Liver (tissue), 3 donors: ENCODE measurements at regions not wholly inside any gene's neighbourhood (a gene's known extent, or its start where the extent isn't known, plus 50 kb on each side); places are given as distances from the start of the nearest gene placed in this dataset.
"Not testable (repeated sequence)": the region's sequence is repeated elsewhere in the genome, so short reads cannot be mapped to it uniquely, and the experiment has no call there.

Source experiments
- GABPA ChIP-seq, 2 donors: IDR thresholded peaks in 1 of 2; conservative IDR thresholded peaks in 1 of 2; 2 replicates each; pipeline ENCODE4 v1.6.1; 2016; ENCODE audit warnings: antibody characterized with exemption in 2 of 2, mild to moderate bottlenecking in 1 of 2, moderate library complexity in 1 of 2
- HNF4A ChIP-seq, 2 donors: conservative IDR thresholded peaks; 2 replicates each; pipeline ENCODE4 v1.6.1; 2016; ENCODE audit warnings: antibody characterized with exemption in 2 of 2, mild to moderate bottlenecking in 2 of 2
- JUND ChIP-seq, 2 donors: IDR thresholded peaks; 2 replicates each; pipeline ENCODE4 v1.6.1; 2016; ENCODE audit warnings: antibody characterized with exemption in 2 of 2
- RAD21 ChIP-seq, 2 donors: IDR thresholded peaks; 2 replicates each; pipeline ENCODE4 v1.6.1; 2016; ENCODE audit warnings: antibody characterized with exemption in 2 of 2, mild to moderate bottlenecking in 2 of 2
- SP1 ChIP-seq: IDR thresholded peaks from 2 replicates; pipeline ENCODE4 v1.6.1; 2018; ENCODE audit warnings: antibody characterized with exemption, mild to moderate bottlenecking
- TAF1 ChIP-seq: conservative IDR thresholded peaks from 2 replicates; pipeline ENCODE4 v1.6.1; 2016; ENCODE audit warnings: antibody characterized with exemption, mild to moderate bottlenecking
- YY1 ChIP-seq: IDR thresholded peaks from 2 replicates; pipeline ENCODE4 v1.6.1; 2016; ENCODE audit warnings: antibody characterized with exemption, mild to moderate bottlenecking
- TF ChIP-seq, protein P1 (sequence below): fragments of 150-350 bp; IDR thresholded peaks from 2 replicates; pipeline ENCODE4 v1.5.1; 2017; ENCODE audit warnings: improper control_type of control experiment, low read depth, low read length; ENCODE audit not compliant: missing input control
- TF ChIP-seq, protein P2 (sequence below): IDR thresholded peaks from 2 replicates; pipeline ENCODE4 v1.6.1; 2016; ENCODE audit warnings: antibody characterized with exemption
- TF ChIP-seq, protein P3 (sequence below): IDR thresholded peaks from 2 replicates; pipeline ENCODE4 v1.6.1; 2016; ENCODE audit warnings: antibody characterized with exemption
- TF ChIP-seq, protein P4 (sequence below): IDR thresholded peaks from 2 replicates; pipeline ENCODE4 v1.6.1; 2016; ENCODE audit warnings: antibody characterized with exemption
- donor health status: healthy.
- donor health status: healthy.

DNA sequence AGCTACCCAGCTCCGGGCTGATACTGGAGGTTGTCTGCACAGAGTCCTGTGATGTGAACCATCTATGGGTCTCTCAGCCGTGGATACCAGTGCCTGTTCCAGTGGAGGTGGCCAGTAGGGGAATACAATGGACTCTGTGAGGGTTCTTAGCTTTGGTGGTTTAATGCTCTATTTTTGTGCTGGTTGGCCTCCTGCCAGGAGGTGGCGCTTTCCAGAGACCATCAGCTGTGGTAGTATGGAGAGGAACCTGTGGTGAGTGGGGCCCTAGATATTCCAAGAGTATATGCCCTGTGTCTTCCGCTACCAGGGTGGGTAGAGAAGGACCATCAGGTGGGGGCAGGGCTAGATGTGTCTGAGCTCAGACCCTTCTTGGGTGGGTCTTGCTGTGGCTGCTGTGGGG is 103.0 kb upstream of the RXFP1 start:
- TF ChIP-seq, protein P1, sequence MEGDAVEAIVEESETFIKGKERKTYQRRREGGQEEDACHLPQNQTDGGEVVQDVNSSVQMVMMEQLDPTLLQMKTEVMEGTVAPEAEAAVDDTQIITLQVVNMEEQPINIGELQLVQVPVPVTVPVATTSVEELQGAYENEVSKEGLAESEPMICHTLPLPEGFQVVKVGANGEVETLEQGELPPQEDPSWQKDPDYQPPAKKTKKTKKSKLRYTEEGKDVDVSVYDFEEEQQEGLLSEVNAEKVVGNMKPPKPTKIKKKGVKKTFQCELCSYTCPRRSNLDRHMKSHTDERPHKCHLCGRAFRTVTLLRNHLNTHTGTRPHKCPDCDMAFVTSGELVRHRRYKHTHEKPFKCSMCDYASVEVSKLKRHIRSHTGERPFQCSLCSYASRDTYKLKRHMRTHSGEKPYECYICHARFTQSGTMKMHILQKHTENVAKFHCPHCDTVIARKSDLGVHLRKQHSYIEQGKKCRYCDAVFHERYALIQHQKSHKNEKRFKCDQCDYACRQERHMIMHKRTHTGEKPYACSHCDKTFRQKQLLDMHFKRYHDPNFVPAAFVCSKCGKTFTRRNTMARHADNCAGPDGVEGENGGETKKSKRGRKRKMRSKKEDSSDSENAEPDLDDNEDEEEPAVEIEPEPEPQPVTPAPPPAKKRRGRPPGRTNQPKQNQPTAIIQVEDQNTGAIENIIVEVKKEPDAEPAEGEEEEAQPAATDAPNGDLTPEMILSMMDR: not testable (repeated sequence)
- not testable (repeated sequence) for TF ChIP-seq YY1; TAF1; SP1; RAD21 (IDR thresholded peaks at IDR 0.05); HNF4A (conservative IDR thresholded peaks at IDR 0.05); GABPA (IDR thresholded peaks at IDR 0.05 in 1 of 2, conservative IDR thresholded peaks at IDR 0.05 in 1 of 2); JUND (IDR thresholded peaks at IDR 0.05)
- TF ChIP-seq, protein P2, sequence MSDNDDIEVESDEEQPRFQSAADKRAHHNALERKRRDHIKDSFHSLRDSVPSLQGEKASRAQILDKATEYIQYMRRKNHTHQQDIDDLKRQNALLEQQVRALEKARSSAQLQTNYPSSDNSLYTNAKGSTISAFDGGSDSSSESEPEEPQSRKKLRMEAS: not testable (repeated sequence)
- TF ChIP-seq, protein P3, sequence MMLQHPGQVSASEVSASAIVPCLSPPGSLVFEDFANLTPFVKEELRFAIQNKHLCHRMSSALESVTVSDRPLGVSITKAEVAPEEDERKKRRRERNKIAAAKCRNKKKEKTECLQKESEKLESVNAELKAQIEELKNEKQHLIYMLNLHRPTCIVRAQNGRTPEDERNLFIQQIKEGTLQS: not testable (repeated sequence)
- TF ChIP-seq, protein P4, sequence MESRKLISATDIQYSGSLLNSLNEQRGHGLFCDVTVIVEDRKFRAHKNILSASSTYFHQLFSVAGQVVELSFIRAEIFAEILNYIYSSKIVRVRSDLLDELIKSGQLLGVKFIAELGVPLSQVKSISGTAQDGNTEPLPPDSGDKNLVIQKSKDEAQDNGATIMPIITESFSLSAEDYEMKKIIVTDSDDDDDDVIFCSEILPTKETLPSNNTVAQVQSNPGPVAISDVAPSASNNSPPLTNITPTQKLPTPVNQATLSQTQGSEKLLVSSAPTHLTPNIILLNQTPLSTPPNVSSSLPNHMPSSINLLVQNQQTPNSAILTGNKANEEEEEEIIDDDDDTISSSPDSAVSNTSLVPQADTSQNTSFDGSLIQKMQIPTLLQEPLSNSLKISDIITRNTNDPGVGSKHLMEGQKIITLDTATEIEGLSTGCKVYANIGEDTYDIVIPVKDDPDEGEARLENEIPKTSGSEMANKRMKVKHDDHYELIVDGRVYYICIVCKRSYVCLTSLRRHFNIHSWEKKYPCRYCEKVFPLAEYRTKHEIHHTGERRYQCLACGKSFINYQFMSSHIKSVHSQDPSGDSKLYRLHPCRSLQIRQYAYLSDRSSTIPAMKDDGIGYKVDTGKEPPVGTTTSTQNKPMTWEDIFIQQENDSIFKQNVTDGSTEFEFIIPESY: not testable (repeated sequence)
